ENCODE measurements at regions not wholly inside any gene's neighbourhood (a gene's known extent, or its start where the extent isn't known, plus 50 kb on each side); places are given as distances from the start of the nearest gene placed in this dataset.
"Not testable (repeated sequence)": the region's sequence is repeated elsewhere in the genome, so short reads cannot be mapped to it uniquely, and the experiment has no call there.

DNA sequence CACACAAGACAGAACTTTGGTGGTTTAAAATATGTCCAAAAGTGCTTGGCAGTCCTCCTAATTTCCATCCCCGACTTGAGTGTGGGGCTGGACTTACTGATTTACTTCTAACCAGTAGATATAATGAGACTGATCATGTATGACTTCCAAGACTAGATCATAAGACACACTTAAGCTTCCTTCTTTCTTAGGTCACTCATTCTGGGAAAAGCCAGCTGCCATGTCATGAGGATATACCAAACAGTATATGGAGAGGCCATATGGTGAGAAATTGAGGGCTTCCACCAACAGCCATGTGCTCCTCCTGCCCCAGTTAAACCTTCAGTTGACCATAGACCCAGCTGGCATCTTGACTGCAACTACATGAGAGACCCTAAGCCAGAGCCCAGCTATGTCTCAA lies 282.8 kb upstream of the PROK2 start:
- Histone ChIP-seq H3K4me1 (ENCODE audit: control insufficient read depth, insufficient read depth, low read length) (no peaks in the 10 kb centered on the region), H3K9me3 (ENCODE audit: control insufficient read depth, insufficient read depth, low read length) (peaks cover 3% of the 10 kb centered on the region), H3K27me3 (ENCODE audit: control insufficient read depth, insufficient read depth, low read length) (no peaks in the 10 kb centered on the region), H3K36me3 (ENCODE audit: control insufficient read depth, insufficient read depth, low read length) (no peaks in the 10 kb centered on the region), H3K4me3 (ENCODE audit: low read length) (no peak overlapping the region), H3K27ac (ENCODE audit: low read length) (no peak overlapping the region)
- intact Hi-C loops (cut with micrococcal nuclease): no loop called here
- no peak for ATAC-seq
- Mint-ChIP-seq H3K27me3 (ENCODE audit: low read depth in 2 of 2) (peaks cover 9 to 11% of the 10 kb centered on the region in 2 donors), H3K4me3 (no peak overlapping the region), H3K4me1 (no peaks in the 10 kb centered on the region), H3K36me3 (no peaks in the 10 kb centered on the region), H3K27ac (no peak overlapping the region), H3K9me3 (peaks cover 0 to 6% of the 10 kb centered on the region in 2 donors)
- no peak for DNase-seq
- WGBS (ENCODE audit: insufficient coverage): 80% methylated on average over 1 of the region's 1 CpG
- TF ChIP-seq, protein P1, sequence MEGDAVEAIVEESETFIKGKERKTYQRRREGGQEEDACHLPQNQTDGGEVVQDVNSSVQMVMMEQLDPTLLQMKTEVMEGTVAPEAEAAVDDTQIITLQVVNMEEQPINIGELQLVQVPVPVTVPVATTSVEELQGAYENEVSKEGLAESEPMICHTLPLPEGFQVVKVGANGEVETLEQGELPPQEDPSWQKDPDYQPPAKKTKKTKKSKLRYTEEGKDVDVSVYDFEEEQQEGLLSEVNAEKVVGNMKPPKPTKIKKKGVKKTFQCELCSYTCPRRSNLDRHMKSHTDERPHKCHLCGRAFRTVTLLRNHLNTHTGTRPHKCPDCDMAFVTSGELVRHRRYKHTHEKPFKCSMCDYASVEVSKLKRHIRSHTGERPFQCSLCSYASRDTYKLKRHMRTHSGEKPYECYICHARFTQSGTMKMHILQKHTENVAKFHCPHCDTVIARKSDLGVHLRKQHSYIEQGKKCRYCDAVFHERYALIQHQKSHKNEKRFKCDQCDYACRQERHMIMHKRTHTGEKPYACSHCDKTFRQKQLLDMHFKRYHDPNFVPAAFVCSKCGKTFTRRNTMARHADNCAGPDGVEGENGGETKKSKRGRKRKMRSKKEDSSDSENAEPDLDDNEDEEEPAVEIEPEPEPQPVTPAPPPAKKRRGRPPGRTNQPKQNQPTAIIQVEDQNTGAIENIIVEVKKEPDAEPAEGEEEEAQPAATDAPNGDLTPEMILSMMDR (IDR thresholded peaks at IDR 0.05): no peak

DNA sequence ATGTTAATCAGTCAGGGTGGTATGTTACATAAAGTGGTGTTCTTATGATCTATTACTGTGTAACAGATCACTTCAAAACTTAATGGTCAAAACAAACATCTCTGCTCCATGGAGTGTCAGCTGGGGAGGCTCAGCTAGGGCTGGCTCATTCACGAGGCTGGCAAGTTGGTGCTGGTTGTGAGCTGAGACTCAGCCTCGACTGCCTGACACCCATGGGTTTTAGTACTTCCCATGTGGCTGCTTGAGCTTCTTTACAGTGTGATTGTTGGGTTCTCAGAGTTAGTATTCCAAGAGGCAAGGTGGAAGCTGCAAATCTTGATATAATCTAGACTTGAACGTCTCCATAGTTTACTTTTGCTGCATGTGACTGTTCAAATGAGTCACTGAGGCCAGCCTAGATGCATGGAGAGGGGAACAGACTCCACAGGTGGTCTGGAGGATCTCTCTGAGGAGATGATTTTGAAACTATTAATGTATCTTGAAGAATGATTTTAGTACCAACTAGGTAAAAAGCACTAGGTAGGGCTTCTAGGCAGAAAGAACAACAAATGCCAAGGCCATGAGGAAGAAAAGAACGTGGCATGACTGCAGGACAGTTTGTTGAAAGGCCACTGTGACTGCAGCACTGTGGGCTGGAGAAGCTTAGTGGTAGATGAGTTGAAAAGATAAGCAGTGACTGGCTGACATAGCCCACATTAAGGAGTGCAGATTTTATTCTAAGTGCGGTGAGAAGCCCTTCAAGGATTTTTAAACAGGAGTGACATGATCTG lies 281.1 kb upstream of the PROK2 start:
- ATAC-seq (no peak), DNase-seq (no peak)
- H3K9me3 ChIP-seq (ENCODE audit: control insufficient read depth, insufficient read depth, low read length): peaks cover 3% of the 10 kb centered on the region
- H3K9me3 Mint-ChIP-seq: peaks cover 0 to 6% of the 10 kb centered on the region in 2 donors
- H3K27ac Mint-ChIP-seq: no peak overlapping the region
- H3K4me3 Mint-ChIP-seq: no peak overlapping the region
- no peaks in the 10 kb centered on the region for H3K4me1 ChIP-seq (ENCODE audit: control insufficient read depth, insufficient read depth, low read length)
- H3K4me1 Mint-ChIP-seq: no peaks in the 10 kb centered on the region
- peaks cover 8 to 9% of the 10 kb centered on the region in 2 donors for H3K27me3 Mint-ChIP-seq (ENCODE audit: low read depth in 2 of 2)
- no peaks in the 10 kb centered on the region for H3K36me3 Mint-ChIP-seq
- TF ChIP-seq, protein P1 (IDR thresholded peaks at IDR 0.05): no peak
- no peak overlapping the region for H3K4me3 ChIP-seq (ENCODE audit: low read length)
- no peaks in the 10 kb centered on the region for H3K36me3 ChIP-seq (ENCODE audit: control insufficient read depth, insufficient read depth, low read length)
- intact Hi-C loops (cut with micrococcal nuclease): no loop called here
- no peaks in the 10 kb centered on the region for H3K27me3 ChIP-seq (ENCODE audit: control insufficient read depth, insufficient read depth, low read length)
- WGBS (ENCODE audit: insufficient coverage): 35% methylated on average over 5 of the region's 5 CpGs
- H3K27ac ChIP-seq (ENCODE audit: low read length): no peak overlapping the region

DNA sequence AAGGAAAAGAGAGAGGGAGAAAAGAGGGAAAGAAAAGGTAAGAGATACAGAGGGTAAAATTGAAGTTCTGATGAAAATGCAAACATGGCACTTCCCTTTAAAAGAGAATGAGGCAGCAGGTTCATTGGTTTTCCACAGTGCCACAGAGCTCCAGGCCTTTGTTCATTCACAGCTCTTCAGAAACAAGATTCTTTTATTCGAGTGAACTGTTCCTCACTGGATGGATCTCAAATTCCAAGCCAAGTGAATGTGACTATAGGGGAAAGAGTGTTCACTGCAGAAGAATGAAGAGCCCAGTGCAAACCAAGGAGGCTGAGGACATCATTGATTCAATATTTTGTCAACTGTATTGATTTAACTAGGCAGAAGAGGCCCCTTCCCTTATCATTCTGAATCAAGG lies 280.3 kb upstream of the PROK2 start:
- ATAC-seq (no peak), DNase-seq (no peak)
- Histone ChIP-seq H3K36me3 (ENCODE audit: control insufficient read depth, insufficient read depth, low read length) (no peaks in the 10 kb centered on the region), H3K4me3 (ENCODE audit: low read length) (no peak overlapping the region), H3K9me3 (ENCODE audit: control insufficient read depth, insufficient read depth, low read length) (peaks cover 3% of the 10 kb centered on the region), H3K27me3 (ENCODE audit: control insufficient read depth, insufficient read depth, low read length) (no peaks in the 10 kb centered on the region), H3K27ac (ENCODE audit: low read length) (no peak overlapping the region), H3K4me1 (ENCODE audit: control insufficient read depth, insufficient read depth, low read length) (no peaks in the 10 kb centered on the region)
- peaks cover 0 to 6% of the 10 kb centered on the region in 2 donors for H3K9me3 Mint-ChIP-seq
- no peaks in the 10 kb centered on the region for H3K4me1 Mint-ChIP-seq
- TF ChIP-seq, protein P1 (IDR thresholded peaks at IDR 0.05): no peak
- H3K4me3 Mint-ChIP-seq: no peak overlapping the region
- H3K36me3 Mint-ChIP-seq: no peaks in the 10 kb centered on the region
- intact Hi-C loops (cut with micrococcal nuclease): no loop called here
- peaks cover 8 to 9% of the 10 kb centered on the region in 2 donors for H3K27me3 Mint-ChIP-seq (ENCODE audit: low read depth in 2 of 2)
- H3K27ac Mint-ChIP-seq: no peak overlapping the region
- WGBS (ENCODE audit: insufficient coverage): 79% methylated on average over 1 of the region's 1 CpG

DNA sequence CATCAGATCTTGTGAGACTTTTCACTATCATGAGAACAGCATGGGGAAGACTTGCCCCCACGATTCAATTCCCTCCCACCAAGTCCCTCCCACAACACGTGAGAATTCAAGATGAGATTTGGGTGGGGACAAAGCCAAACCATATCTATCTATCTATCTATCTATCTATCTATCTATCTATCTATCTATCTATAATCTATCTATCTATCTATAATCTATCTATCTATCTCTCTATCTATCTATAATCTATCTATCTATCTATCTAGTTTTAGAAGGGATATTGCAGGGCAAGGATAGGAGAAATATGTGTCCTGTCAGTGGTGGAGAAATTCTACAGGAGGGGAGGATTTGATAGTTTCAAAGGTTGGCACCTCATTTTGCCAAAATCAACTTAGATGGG lies 279.8 kb upstream of the PROK2 start:
- H3K4me3 ChIP-seq (ENCODE audit: low read length); H3K4me1 Mint-ChIP-seq; H3K27me3 Mint-ChIP-seq (ENCODE audit: low read depth in 2 of 2); DNase-seq; ATAC-seq; H3K4me3 Mint-ChIP-seq; H3K9me3 ChIP-seq (ENCODE audit: control insufficient read depth, insufficient read depth, low read length); H3K4me1 ChIP-seq (ENCODE audit: control insufficient read depth, insufficient read depth, low read length); H3K9me3 Mint-ChIP-seq; H3K27ac Mint-ChIP-seq; H3K27ac ChIP-seq (ENCODE audit: low read length); H3K27me3 ChIP-seq (ENCODE audit: control insufficient read depth, insufficient read depth, low read length); H3K36me3 ChIP-seq (ENCODE audit: control insufficient read depth, insufficient read depth, low read length); intact Hi-C loops (cut with micrococcal nuclease); H3K36me3 Mint-ChIP-seq: not testable (repeated sequence)
- 46% methylated on average over 2 of the region's 2 CpGs for WGBS (ENCODE audit: insufficient coverage)
